Effector memory CD8-positive, alpha-beta T cell (primary cell): ENCODE measurements at regions not wholly inside any gene's neighbourhood (a gene's known extent, or its start where the extent isn't known, plus 50 kb on each side); places are given as distances from the start of the nearest gene placed in this dataset.
"Not testable (repeated sequence)": the region's sequence is repeated elsewhere in the genome, so short reads cannot be mapped to it uniquely, and the experiment has no call there.

Experiments
- ATAC-seq: fragments of 150-1000 bp; cut with Tn5 transposase; replicated peaks from 2 replicates; pipeline ENCODE4 v1.10.0; 2021; ENCODE audit warnings: mild to moderate bottlenecking, moderate library complexity
- DNase-seq, 3 experiments: peaks; one replicate each; pipeline ENCODE4 v3.0.0; 2021
- H3K27ac Mint-ChIP-seq, 2 donors: one replicate each; pipeline ENCODE4 v1.8.0; 2022; ENCODE audit warnings: mild to moderate bottlenecking in 2 of 2, mixed read lengths in 2 of 2, moderate library complexity in 2 of 2
- H3K27me3 Mint-ChIP-seq, 2 donors: one replicate each; pipeline ENCODE4 v1.8.0; 2022; ENCODE audit warnings: mixed read lengths in 2 of 2
- H3K36me3 Mint-ChIP-seq: one replicate; pipeline ENCODE4 v1.8.0; 2022; ENCODE audit warnings: mild to moderate bottlenecking, moderate library complexity, mixed read lengths; ENCODE audit not compliant: insufficient read depth
- H3K4me1 Mint-ChIP-seq, 2 donors: one replicate each; pipeline ENCODE4 v1.8.0; 2022; ENCODE audit warnings: low read depth in 2 of 2, mixed read lengths in 2 of 2
- H3K4me3 Mint-ChIP-seq, 2 donors: one replicate each; pipeline ENCODE4 v1.8.0; 2022; ENCODE audit warnings: mild to moderate bottlenecking in 2 of 2, mixed read lengths in 2 of 2, moderate library complexity in 2 of 2
- H3K9me3 Mint-ChIP-seq, 2 donors: one replicate each; pipeline ENCODE4 v1.8.0; 2022; ENCODE audit warnings: mixed read lengths in 2 of 2

- H3K4me1 Mint-ChIP-seq = no peaks in the 10 kb centered on the region
Measured at GRCh38 chr10:109746861-109747260, 176.4 kb downstream of the XPNPEP1 start.

GRCh38 chr10:109744020-109744419 is 179.3 kb downstream of the XPNPEP1 start:
- no peaks in the 10 kb centered on the region for H3K36me3 Mint-ChIP-seq

More at GRCh38 chr10:109746861-109747260, 176.4 kb downstream of the XPNPEP1 start:
- H3K27me3 Mint-ChIP-seq = peaks cover 0 to 18% of the 10 kb centered on the region in 2 donors
- no peak for ATAC-seq
- DNase-seq = no peak
- no peaks in the 10 kb centered on the region for H3K9me3 Mint-ChIP-seq
- H3K36me3 Mint-ChIP-seq = no peaks in the 10 kb centered on the region
- H3K27ac Mint-ChIP-seq = no peak overlapping the region
- H3K4me3 Mint-ChIP-seq = no peak overlapping the region

GRCh38 chr10:109743574-109743973 is 179.7 kb downstream of the XPNPEP1 start:
- H3K27me3 Mint-ChIP-seq = peaks cover 0 to 24% of the 10 kb centered on the region in 2 donors
- no peak overlapping the region for H3K27ac Mint-ChIP-seq

More at GRCh38 chr10:109744020-109744419, 179.3 kb downstream of the XPNPEP1 start:
- H3K27me3 Mint-ChIP-seq = peaks cover 0 to 24% of the 10 kb centered on the region in 2 donors
- H3K27ac Mint-ChIP-seq = no peak overlapping the region
- ATAC-seq (no peak), DNase-seq (no peak)
- H3K4me3 Mint-ChIP-seq = no peak overlapping the region
- H3K4me1 Mint-ChIP-seq = no peaks in the 10 kb centered on the region
- no peaks in the 10 kb centered on the region for H3K9me3 Mint-ChIP-seq

GRCh38 chr10:109743146-109743545 is 180.2 kb downstream of the XPNPEP1 start:
- DNase-seq (no peak), ATAC-seq (no peak)
- H3K27ac Mint-ChIP-seq = no peak overlapping the region
- H3K36me3 Mint-ChIP-seq = no peaks in the 10 kb centered on the region
- H3K9me3 Mint-ChIP-seq = no peaks in the 10 kb centered on the region
- H3K4me1 Mint-ChIP-seq = no peaks in the 10 kb centered on the region
- peaks cover 0 to 24% of the 10 kb centered on the region in 2 donors for H3K27me3 Mint-ChIP-seq
- no peak overlapping the region for H3K4me3 Mint-ChIP-seq

More at GRCh38 chr10:109743574-109743973, 179.7 kb downstream of the XPNPEP1 start:
- Mint-ChIP-seq H3K4me3 (no peak overlapping the region), H3K4me1 (no peaks in the 10 kb centered on the region), H3K9me3 (no peaks in the 10 kb centered on the region), H3K36me3 (no peaks in the 10 kb centered on the region)
- ATAC-seq = no peak
- no peak for DNase-seq

- Mint-ChIP-seq H3K4me1 (no peaks in the 10 kb centered on the region), H3K36me3 (no peaks in the 10 kb centered on the region), H3K27ac (no peak overlapping the region), H3K9me3 (no peaks in the 10 kb centered on the region), H3K4me3 (no peak overlapping the region), H3K27me3 (peaks cover 0 to 23% of the 10 kb centered on the region in 2 donors)
- ATAC-seq (no peak), DNase-seq (no peak)
Measured at GRCh38 chr10:109741712-109742111, 181.6 kb downstream of the XPNPEP1 start.

- Mint-ChIP-seq H3K9me3 (no peaks in the 10 kb centered on the region), H3K27ac (no peak overlapping the region), H3K4me3 (no peak overlapping the region), H3K36me3 (no peaks in the 10 kb centered on the region), H3K27me3 (peaks cover 0 to 11% of the 10 kb centered on the region in 2 donors), H3K4me1 (no peaks in the 10 kb centered on the region)
- ATAC-seq = no peak
- DNase-seq = no peak
Measured at GRCh38 chr10:109740436-109740835, 182.9 kb downstream of the XPNPEP1 start.

- ATAC-seq = no peak
- H3K27me3 Mint-ChIP-seq = peaks cover 0 to 10% of the 10 kb centered on the region in 2 donors
- H3K4me1 Mint-ChIP-seq = no peaks in the 10 kb centered on the region
- H3K27ac Mint-ChIP-seq = no peak overlapping the region
- no peaks in the 10 kb centered on the region for H3K36me3 Mint-ChIP-seq
- peaks cover 0 to 1% of the 10 kb centered on the region in 2 donors for H3K9me3 Mint-ChIP-seq
- no peak overlapping the region for H3K4me3 Mint-ChIP-seq
- DNase-seq = no peak
Measured at GRCh38 chr10:109737626-109738025, 185.7 kb downstream of the XPNPEP1 start.

- Mint-ChIP-seq H3K36me3 (no peaks in the 10 kb centered on the region), H3K4me1 (no peaks in the 10 kb centered on the region), H3K9me3 (peaks cover 0 to 1% of the 10 kb centered on the region in 2 donors), H3K27me3 (peaks cover 0 to 10% of the 10 kb centered on the region in 2 donors), H3K27ac (no peak overlapping the region), H3K4me3 (no peak overlapping the region)
- ATAC-seq = no peak
- no peak for DNase-seq
Measured at GRCh38 chr10:109737009-109737408, 186.3 kb downstream of the XPNPEP1 start.

GRCh38 chr10:109735776-109736175 is 187.5 kb downstream of the XPNPEP1 start:
- no peaks in the 10 kb centered on the region for H3K4me1 Mint-ChIP-seq
- no peak overlapping the region for H3K27ac Mint-ChIP-seq
- no peaks in the 10 kb centered on the region for H3K36me3 Mint-ChIP-seq
- peaks cover 0 to 1% of the 10 kb centered on the region in 2 donors for H3K9me3 Mint-ChIP-seq
- DNase-seq (no peak), ATAC-seq (no peak)
- H3K4me3 Mint-ChIP-seq = no peak overlapping the region
- H3K27me3 Mint-ChIP-seq = peaks cover 6 to 19% of the 10 kb centered on the region in 2 donors

- Mint-ChIP-seq H3K4me1 (no peaks in the 10 kb centered on the region), H3K9me3 (peaks cover 0 to 1% of the 10 kb centered on the region in 2 donors), H3K27me3 (peaks cover 9 to 10% of the 10 kb centered on the region in 2 donors), H3K36me3 (no peaks in the 10 kb centered on the region), H3K4me3 (no peak overlapping the region), H3K27ac (no peak overlapping the region)
- no peak for DNase-seq
- no peak for ATAC-seq
Measured at GRCh38 chr10:109732254-109732965, 190.9 kb downstream of the XPNPEP1 start.

GRCh38 chr10:109729895-109730294 is 193.4 kb downstream of the XPNPEP1 start:
- H3K4me1 Mint-ChIP-seq, ATAC-seq, DNase-seq, H3K4me3 Mint-ChIP-seq, H3K9me3 Mint-ChIP-seq, H3K36me3 Mint-ChIP-seq, H3K27ac Mint-ChIP-seq: not testable (repeated sequence)
- H3K27me3 Mint-ChIP-seq = peaks cover 9 to 10% of the 10 kb centered on the region in 2 donors

- DNase-seq (no peak), ATAC-seq (no peak)
- Mint-ChIP-seq H3K27me3 (peaks cover 9 to 10% of the 10 kb centered on the region in 2 donors), H3K4me1 (no peaks in the 10 kb centered on the region), H3K9me3 (no peaks in the 10 kb centered on the region), H3K27ac (no peak overlapping the region), H3K4me3 (no peak overlapping the region), H3K36me3 (no peaks in the 10 kb centered on the region)
Measured at GRCh38 chr10:109727436-109727835, 195.9 kb downstream of the XPNPEP1 start.

GRCh38 chr10:109726473-109726872 is 196.8 kb downstream of the XPNPEP1 start:
- no peak overlapping the region for H3K27ac Mint-ChIP-seq
- no peaks in the 10 kb centered on the region for H3K9me3 Mint-ChIP-seq

GRCh38 chr10:109723305-109723704 is 200.0 kb downstream of the XPNPEP1 start:
- H3K27ac Mint-ChIP-seq = no peak overlapping the region
- no peaks in the 10 kb centered on the region for H3K4me1 Mint-ChIP-seq
- no peaks in the 10 kb centered on the region for H3K36me3 Mint-ChIP-seq
- peaks cover 0 to 2% of the 10 kb centered on the region in 2 donors for H3K27me3 Mint-ChIP-seq
- ATAC-seq = no peak
- H3K9me3 Mint-ChIP-seq = no peaks in the 10 kb centered on the region
- no peak for DNase-seq
- no peak overlapping the region for H3K4me3 Mint-ChIP-seq

More at GRCh38 chr10:109726473-109726872, 196.8 kb downstream of the XPNPEP1 start:
- DNase-seq = no peak
- H3K4me3 Mint-ChIP-seq = no peak overlapping the region
- H3K4me1 Mint-ChIP-seq = no peaks in the 10 kb centered on the region
- no peak for ATAC-seq
- H3K27me3 Mint-ChIP-seq = peaks cover 3 to 7% of the 10 kb centered on the region in 2 donors
- no peaks in the 10 kb centered on the region for H3K36me3 Mint-ChIP-seq
